ENCODE measurements at regions not wholly inside any gene's neighbourhood (a gene's known extent, or its start where the extent isn't known, plus 50 kb on each side); places are given as distances from the start of the nearest gene placed in this dataset.

DNA sequence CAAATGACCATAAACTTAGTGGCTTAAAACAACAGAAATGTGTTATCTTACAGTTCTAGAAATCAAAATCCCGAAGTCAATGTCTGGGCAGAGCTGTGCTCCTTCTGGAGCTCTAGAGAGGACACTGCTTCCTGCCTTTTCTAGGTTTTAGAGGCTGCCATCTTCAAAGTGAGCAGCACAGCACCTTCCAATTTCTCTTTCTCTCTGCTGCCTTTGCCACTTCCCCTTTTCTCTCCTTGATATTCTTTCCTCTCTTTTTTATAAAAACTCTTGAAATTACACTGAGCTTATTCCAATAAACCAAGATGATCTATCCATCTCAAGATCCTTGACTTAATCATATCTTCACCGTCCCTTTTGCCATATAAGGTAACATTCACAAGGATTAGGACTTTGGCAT is 616.9 kb downstream of the PLPP3 start:
- Histone ChIP-seq H3K4me3 (ENCODE audit: severe bottlenecking) (no peak overlapping the region), H3K27me3 (ENCODE audit: insufficient read depth, poor library complexity, severe bottlenecking) (no peaks in the 10 kb centered on the region), H3K36me3 (ENCODE audit: low read depth) (no peaks in the 10 kb centered on the region), H3K4me1 (ENCODE audit: insufficient read depth, poor library complexity, severe bottlenecking) (peaks cover 13% of the 10 kb centered on the region), H3K9me3 (ENCODE audit: severe bottlenecking) (no peaks in the 10 kb centered on the region), H3K27ac (ENCODE audit: poor library complexity, severe bottlenecking) (no peak overlapping the region)
- no peak for ATAC-seq (ENCODE audit: low read depth)
- DNase-seq (ENCODE audit: low spot score): no peak
- no peak for TF ChIP-seq CTCF (IDR thresholded peaks at IDR 0.05; ENCODE audit: poor library complexity, severe bottlenecking)

GRCh38 chr1:55959136-55959548 is 620.2 kb downstream of the PLPP3 start:
- Histone ChIP-seq H3K4me1 (ENCODE audit: insufficient read depth, poor library complexity, severe bottlenecking) (no peaks in the 10 kb centered on the region), H3K4me3 (ENCODE audit: severe bottlenecking) (no peak overlapping the region), H3K27ac (ENCODE audit: poor library complexity, severe bottlenecking) (no peak overlapping the region), H3K36me3 (ENCODE audit: low read depth) (no peaks in the 10 kb centered on the region), H3K9me3 (ENCODE audit: severe bottlenecking) (no peaks in the 10 kb centered on the region), H3K27me3 (ENCODE audit: insufficient read depth, poor library complexity, severe bottlenecking) (no peaks in the 10 kb centered on the region)
- ATAC-seq (ENCODE audit: low read depth) (no peak), DNase-seq (ENCODE audit: low spot score) (no peak)
- TF ChIP-seq CTCF (IDR thresholded peaks at IDR 0.05; ENCODE audit: poor library complexity, severe bottlenecking): no peak

DNA sequence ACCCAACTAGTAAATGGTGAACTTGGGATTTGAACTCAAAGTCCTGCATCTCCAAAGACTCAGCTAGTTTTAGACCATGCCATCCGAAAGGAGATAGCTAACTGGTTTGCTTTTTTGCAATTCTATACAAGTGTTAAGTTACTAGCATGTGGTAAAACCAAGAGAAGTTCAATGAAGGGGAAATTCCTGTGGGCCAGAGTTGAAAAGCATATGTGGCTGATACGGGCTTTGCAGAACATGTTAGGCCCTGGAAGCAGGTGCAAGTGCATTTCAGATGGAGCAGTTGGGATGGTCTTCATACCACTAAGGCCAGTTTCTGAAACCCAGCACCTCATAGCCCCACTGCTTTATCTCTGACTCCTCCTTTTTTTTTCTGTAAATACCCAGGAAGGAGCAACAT is 620.9 kb downstream of the PLPP3 start:
- no peaks in the 10 kb centered on the region for H3K4me1 ChIP-seq (ENCODE audit: insufficient read depth, poor library complexity, severe bottlenecking)
- DNase-seq (ENCODE audit: low spot score) (no peak), ATAC-seq (ENCODE audit: low read depth) (no peak)
- TF ChIP-seq CTCF (IDR thresholded peaks at IDR 0.05; ENCODE audit: poor library complexity, severe bottlenecking): no peak
- H3K4me3 ChIP-seq (ENCODE audit: severe bottlenecking): no peak overlapping the region
- no peaks in the 10 kb centered on the region for H3K36me3 ChIP-seq (ENCODE audit: low read depth)
- no peaks in the 10 kb centered on the region for H3K9me3 ChIP-seq (ENCODE audit: severe bottlenecking)
- no peak overlapping the region for H3K27ac ChIP-seq (ENCODE audit: poor library complexity, severe bottlenecking)
- H3K27me3 ChIP-seq (ENCODE audit: insufficient read depth, poor library complexity, severe bottlenecking): no peaks in the 10 kb centered on the region

GRCh38 chr1:55957276-55957675 is 622.1 kb downstream of the PLPP3 start:
- no peak for DNase-seq (ENCODE audit: low spot score)

More at GRCh38 chr1:55957276-55957675, 622.1 kb downstream of the PLPP3 start:
- TF ChIP-seq CTCF (IDR thresholded peaks at IDR 0.05; ENCODE audit: poor library complexity, severe bottlenecking): no peak
- H3K9me3 ChIP-seq (ENCODE audit: severe bottlenecking): no peaks in the 10 kb centered on the region
- no peak for ATAC-seq (ENCODE audit: low read depth)
- H3K27ac ChIP-seq (ENCODE audit: poor library complexity, severe bottlenecking): no peak overlapping the region
- no peaks in the 10 kb centered on the region for H3K27me3 ChIP-seq (ENCODE audit: insufficient read depth, poor library complexity, severe bottlenecking)
- no peaks in the 10 kb centered on the region for H3K4me1 ChIP-seq (ENCODE audit: insufficient read depth, poor library complexity, severe bottlenecking)
- no peak overlapping the region for H3K4me3 ChIP-seq (ENCODE audit: severe bottlenecking)
- H3K36me3 ChIP-seq (ENCODE audit: low read depth): no peaks in the 10 kb centered on the region

Data from RWPE2 (cell line).